Hippocampal formation (tissue), 2 donors: ENCODE measurements at regions not wholly inside any gene's neighbourhood (a gene's known extent, or its start where the extent isn't known, plus 50 kb on each side); places are given as distances from the start of the nearest gene placed in this dataset.

Experiments
- DNase-seq, 2 donors: peaks; one replicate each; lab custom pipeline; 2025; lab: John Stamatoyannopoulos, UW

DNA sequence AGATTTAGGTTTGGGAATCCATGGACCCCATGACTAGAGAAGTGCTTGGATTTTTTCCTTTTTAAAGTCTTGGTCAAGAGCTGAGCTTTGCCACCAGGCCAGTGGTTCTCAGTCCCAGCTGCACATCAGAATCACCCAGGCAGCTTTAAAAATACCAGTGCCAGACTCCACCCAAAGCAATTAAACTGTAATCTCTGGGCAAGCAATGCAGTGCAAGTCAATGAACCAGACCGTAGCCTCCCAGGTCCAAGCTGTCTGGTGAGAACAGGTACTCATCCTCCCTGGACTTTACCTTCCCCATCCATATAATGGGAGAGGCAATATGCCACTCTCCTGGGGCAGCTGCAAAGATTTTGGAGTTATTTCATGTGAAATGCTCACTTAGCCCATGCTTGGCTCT is 223.1 kb upstream of the CDH5 start:
- no peak for DNase-seq

DNA sequence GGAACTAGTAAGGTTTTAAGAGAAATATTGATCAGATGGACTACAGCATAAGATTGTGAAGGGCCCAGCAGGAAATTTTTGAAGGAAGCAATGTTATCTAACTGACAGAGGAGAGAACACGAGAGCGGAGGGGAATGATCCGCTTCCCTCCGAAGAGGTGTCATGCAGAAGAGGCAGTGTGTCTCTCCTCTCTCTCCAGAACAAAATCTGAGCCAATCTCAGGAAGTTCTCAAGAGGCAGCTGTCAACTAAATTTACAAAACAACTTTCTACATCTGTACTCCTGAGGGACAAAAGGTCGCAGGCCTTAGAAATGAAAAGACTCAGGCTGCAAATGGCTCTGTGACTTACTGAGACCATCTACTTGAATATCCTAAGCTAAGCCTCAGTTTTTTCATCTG is 224.6 kb upstream of the CDH5 start:
- no peak for DNase-seq

DNA sequence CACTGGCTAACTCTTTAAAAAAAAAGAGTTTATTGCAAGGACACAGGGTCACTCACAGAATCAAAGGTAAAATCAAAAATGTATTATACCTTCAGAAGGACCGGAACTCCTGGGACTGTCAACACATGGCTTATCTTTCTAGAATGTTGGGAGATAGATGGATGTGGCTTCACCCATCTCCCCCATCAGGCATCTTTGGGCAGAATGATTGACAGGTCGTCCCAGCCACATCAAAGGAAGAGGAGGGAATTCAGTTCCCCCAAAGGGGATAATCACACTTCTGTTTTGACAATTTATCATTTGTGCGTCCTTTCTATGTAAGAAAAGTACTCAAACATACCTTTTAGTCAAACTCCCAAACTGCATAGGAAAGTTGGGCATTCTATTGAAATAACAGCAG is 228.6 kb upstream of the CDH5 start:
- no peak for DNase-seq

DNA sequence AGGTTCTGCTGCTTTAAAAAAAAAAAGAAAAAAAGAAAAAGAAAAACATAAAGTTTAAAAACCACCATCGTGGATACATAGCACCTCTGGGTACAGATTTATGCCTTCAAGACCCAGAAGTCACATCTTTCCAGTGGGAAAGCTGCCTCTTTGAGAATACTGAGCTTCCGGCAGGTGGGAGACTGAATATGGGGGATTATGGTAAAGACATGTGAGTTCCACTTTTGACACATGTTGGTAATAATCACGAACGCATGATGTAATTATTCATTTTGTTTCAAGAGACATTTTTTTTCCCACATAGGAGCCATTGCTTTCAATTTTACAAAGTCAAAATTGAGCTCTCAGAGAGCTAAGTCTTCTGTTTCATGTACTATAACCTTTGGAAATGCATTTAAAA is 229.7 kb upstream of the CDH5 start:
- no peak for DNase-seq

DNA sequence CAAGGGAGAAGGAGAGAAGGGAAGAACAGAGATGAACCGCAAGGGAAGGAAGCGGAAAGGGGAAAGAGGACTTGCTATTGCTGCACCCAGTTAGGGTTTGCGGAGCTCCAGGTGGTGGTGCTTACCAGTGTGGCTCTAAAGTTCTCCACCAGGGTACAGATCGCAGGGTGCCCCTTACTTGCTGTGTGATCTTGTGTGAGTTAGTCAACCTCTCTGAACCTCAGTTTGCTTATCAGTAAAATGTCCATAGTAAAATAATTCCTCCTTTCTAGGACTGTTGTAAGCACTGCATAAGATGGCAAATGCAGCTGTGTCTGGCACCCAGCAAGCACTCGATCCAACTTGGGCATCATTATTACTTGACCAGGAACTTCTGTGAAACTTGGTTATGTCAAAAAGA is 230.7 kb upstream of the CDH5 start:
- no peak for DNase-seq

DNA sequence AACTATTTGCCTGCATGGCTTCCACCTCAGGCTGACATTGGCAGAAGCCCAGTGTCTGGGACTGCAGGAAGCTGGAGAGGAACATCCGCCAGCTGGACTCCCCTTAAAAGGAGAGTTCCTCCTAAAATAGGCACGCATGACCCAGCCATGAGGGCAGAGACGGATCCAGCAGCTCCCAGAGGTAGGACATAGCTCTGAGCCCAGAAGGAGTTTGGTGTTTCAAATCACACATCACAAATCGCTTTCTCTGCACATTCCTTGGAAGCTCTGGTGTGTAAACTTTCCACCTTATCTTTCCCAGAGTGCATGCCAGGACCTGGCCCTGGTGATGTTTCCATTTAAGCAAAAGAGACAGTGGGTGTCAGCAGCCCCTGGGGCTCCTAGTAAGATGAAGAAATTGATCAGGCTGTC is 231.1 kb upstream of the CDH5 start:
- DNase-seq: no peak

DNA sequence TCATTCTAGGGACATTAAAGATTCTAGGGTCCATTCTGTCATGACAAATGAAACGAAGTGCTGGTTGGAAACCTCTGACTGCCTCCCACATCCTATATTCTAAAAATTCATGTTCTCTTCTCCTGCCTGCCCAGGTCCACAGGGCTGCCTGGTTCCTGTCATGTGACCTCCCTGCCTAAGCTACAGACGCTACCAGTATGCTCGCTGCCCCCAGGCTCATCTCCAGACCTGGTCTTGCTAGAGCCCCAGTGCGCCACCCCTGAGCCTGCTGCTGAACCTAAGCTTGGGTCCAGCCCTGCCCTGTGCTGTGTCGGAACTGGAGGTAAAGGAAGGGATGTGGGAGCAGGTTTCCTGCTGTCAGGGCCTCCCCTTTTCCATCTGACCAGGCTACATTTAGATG is 231.6 kb upstream of the CDH5 start:
- DNase-seq: no peak

DNA sequence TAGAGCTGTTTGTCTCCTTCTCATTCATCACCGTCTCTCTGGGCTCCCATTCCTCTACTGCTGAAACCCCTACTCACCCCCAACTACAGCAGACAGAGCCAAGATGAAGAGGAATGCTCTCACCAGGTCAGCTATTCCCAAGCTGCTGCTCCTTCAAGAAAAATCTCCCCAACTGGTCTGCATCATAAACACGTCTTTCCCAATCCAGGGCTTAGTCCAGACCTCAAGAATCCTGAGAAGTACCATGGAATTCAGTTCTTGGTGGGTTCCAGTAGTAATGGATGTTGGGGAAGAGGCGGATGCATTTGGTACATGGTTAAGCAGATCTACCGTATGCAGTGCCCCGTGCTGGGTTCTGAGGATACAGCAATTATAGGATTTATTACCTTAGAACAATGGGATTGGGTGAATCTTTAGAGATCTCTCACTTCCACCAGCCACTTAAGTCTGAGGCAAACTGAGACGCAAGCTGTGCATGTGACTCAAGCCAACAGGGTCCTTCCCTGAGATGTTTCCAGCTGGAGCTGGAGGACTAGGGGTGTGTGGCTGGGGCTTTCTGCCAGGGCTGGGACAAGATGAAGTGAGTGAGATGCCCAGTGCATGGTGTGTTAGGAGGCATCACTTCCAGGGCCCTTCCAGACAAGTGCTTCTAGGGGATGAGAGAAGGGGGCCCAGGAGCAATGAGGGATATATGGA is 232.7 kb upstream of the CDH5 start:
- no peak for DNase-seq

DNA sequence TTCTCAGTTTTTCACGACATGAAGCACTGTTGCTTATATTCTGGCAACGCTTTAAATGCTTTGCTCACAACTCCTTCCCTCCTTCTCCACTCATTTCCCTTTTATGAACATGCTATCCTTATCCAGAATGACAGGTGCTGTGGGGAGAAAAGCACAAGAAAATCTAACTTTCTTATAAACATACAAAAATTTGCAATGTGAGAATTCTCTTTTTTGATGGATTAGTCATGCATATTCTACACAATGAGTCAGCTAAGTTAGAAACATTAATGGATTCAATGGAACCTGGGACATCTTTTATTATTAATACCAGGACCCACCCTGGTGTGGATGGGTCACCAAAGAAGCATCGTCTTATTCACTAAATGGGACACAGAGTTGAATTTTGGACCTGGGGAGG is 234.6 kb upstream of the CDH5 start:
- no peak for DNase-seq

DNA sequence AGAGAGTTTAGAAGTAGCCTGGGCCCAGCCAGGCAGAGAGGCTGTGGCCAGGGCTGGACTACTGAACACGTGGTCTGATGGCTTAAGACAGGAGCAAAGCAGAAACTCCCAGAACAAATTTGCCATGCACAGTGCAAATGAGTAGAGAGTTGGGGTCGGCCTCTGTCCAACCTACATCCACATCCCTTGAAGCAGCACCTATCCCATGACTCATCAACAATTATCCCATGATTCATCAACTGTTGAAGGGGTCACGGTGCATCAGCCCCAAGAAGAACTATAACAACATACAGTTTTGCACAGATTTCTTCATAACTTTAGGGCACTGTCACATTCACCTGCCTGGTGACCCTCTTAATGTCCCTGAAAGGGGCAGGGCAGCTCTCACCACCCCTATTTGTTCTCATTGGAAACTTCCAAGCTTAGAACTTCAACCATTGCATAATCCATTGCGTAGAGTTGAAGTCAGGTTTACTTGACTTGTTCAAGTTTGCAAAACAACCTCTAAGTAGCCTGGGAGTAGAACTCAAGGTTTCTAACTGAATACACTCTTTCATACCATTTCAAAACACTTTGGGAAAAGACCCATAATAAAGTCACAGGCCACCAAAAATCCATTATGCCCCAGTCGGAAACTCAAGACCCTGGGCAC is 235.2 kb upstream of the CDH5 start:
- no peak for DNase-seq

DNA sequence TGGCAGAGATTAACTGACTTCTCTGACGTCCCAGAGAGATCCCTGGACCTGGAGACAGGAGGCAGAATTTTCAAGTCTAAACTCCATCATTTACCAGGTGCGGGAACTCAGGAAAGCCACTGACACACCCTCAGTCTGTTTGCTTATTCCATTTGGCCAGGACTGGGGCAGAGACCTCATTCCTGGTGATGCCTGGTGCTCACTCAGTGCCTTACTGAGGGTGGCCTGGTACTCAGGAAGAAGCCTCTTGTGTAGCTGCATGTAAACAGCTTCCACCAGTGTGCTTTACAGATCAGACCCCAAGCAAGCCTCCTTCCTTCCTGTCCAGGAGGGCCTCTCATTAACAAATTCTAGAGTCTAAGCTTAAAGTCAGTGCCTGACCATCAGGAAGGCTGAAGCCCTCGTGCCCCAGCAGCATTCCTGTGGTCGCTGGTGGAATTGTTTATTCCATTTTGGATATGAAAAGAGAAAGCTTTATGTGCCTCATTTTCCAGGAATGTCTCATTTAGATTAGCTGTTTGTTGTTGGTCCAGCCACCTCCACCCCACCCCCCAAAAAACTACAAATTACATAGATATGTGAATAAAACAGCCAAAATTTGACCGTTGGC is 236.1 kb upstream of the CDH5 start:
- DNase-seq: no peak

DNA sequence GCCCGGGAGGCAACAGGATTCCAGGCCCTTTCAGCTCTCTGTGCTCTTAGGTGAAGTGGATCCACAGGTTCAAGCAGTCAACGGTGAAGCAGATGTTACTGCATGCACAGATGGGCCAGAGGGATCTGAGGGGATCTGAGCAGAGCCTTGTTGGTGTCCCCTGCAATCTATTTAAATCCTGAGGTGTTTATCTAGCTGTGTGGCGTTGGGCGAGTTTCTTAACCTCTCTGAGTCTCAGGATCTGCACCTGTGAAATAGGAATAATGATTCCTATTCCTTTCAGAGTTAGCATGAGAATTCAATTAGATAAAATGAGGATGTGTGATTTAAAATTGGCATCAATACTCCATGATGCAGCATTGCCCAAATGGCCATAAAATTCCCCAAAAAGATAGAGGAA is 237.3 kb upstream of the CDH5 start:
- no peak for DNase-seq

DNA sequence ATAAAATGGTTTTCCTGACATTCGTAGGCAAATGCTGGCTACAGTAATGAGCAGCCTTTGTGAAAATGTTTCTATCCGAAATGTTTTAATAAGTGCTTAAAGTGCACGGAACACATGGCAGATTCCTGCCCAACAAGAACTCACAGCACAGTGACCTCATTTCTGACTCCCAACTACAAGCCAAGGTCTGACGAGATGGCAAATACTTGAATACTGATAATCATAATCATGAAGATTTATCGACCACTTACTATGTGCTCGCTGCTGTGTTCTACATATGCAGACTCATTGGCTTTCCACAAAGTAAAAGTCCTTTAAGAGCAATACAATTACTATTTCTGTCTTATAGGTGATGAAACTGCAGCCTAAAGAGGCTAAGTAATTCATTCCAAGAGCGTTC is 238.1 kb upstream of the CDH5 start:
- DNase-seq: no peak

DNA sequence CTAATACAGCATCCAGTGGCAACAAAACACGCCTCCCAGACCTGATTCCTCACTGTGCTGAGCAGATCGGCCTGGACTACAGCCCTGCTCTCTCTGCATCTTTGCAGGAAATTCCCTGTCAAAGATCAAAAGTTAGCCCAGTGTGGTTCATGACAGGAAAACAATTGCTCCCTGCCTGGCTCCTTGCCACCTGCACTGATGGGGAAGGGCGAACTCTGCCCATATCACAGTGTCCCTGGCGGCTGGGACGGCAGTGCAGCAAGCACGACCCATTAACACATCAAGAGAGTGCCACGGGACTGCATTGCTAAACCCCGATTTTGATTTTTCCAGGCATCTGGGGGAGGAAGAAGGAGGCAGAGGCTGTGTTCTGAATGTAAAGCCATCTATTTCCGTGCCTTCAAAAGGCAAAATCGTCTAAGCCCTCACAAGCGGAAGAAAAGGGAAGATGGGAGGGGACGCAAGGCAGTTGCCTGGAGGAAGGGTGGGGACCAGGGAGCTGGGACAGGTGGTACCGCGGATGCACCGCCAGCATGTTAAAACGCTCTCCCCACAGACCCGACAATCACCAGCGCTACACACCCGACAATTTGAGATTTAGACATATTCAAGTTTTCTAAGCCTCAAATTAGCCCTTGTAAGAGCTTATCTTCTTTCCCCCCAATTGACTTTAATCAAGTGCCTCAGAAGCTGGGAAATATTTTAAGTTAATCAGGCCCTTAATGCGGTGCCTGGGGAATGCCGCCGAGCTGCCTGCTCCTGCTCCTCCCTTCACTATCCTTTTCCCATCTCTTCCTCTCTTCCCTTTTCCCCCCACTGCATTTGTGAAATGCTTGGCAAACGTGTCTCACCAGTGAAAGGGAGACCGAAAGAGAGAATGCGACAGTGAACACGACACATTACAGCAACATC is 238.8 kb upstream of the CDH5 start:
- DNase-seq: peak in 1 of 2 donors; percentile 3

DNA sequence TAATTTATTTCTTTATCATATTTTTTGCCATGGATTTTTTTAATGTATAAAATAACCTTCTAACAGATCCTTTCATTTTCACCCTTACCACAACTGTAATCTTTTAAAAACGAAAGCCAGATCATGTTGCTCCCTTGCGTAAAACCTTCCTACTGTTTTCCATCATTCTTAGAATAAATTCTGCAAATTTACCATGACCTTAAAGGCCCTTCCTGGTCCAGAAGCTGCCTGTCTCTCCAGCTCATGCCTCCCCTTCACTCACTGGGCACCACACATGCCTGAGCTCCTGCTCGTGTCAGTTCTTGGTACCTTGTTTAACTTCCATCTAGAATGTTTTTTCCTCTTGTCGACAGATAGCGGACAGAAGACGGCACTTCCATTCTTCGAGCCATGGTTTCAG is 245.0 kb upstream of the CDH5 start:
- no peak for DNase-seq

DNA sequence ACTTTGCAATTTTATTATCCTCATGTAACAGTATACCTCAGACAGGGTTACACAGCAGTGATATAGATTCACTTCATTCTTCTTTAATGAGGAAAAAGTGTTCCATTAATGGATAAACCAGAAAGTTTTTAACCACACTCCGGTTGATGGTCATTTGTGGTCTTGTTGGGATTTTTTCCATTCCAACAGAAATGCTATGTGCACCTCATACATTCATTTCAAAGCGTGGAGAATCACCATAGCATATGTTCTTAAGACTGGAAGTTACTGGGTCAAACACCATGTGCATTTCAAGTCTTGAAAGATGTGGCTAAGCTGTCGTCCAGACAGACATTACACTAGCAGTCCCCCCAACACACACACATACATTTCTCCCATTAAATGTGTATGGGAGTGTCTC is 245.8 kb upstream of the CDH5 start:
- no peak for DNase-seq

DNA sequence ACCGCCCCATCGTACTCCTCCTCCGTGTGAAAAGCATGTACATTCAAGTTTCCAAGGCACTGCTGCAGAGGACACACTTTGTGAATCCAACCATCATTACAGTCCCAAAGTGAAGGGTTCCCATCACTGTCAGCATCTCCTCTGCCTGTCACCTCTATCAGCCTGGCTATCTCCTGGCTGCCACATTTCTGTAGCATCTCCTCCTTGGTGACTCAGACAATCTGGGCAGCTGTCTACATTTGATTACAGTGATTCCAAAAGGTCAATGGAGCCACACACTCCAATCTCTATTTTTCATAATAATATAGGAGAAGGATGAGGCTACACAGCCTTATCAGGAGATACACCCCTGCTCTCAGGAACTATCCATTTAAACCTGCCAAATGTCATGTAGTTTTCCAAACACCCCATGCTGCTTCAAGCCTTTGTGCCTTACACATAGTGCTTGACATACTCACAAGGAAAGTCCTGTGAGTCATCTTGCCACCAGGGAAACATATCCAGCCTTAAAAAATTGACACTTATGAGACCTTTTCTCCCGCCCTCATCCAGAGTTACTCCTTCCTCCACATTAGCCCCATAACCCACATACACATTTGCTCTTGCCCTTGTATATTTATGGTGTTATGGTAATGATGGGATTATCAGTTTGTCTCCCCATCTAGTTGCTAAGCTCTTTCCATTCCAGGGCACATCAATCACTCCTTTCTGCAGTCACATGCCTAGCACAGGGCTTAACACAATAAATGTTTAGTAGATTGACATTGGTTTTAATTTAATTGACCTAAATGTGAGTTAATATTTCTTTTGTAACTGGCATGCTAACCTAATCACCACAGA is 250.1 kb upstream of the CDH5 start:
- no peak for DNase-seq

DNA sequence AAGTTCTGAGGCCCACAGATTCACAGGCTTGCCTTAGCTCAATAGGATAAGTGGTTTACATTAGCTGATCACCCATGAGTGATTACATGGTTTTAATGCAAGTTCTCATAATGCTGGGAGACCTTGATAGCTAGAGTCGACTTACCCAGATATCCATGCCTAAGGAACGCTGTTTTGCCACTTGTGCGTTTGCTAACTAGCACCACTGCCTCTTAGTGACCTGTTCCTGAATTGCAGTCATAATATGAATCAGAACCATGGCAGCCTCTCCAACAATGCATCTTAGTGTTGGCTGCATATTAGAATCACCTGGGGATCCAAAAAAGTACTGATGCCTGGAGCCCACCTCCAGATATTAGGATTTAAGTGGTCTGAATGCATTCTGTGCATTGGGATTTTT is 251.1 kb upstream of the CDH5 start:
- DNase-seq: no peak

DNA sequence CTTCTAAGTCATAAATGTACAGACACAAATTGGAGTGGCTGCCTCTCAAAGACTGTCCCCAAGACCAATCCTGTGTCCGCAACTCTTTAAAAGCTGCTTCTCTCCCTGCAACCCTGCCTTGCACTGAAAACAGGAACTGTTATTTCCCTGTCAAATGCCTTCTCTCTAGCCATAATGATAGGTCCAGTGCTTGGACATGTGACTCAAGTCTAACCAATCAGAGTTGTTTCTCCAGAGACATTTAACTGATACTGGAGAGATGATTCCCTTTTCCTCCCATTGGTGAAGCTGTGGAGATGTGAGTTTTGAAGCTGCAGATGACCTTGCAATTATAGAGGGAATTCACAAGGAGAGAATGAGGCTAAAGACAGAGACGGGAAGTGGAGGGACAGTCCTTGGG is 253.3 kb upstream of the CDH5 start:
- DNase-seq: no peak

DNA sequence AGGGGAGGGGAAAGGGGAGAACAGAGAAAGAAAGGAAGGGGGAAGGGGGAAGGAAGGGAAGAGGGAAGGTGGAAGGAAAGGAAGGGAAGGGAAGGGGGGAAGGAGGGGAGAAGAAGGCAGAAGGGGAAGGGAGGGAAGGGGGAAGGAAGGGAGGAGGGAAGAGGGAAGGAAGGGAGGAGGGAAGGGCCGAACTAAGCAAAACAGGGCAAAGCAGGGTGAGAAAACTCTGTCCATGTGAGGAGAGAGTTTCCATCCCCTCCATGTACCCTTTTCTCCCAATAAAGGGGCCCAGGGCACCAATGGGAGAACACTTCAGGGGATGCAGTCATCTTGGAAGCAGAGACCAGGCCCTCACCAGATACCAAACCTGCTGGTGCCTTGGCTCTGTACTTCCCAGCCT is 256.8 kb upstream of the CDH5 start:
- DNase-seq: no peak

DNA sequence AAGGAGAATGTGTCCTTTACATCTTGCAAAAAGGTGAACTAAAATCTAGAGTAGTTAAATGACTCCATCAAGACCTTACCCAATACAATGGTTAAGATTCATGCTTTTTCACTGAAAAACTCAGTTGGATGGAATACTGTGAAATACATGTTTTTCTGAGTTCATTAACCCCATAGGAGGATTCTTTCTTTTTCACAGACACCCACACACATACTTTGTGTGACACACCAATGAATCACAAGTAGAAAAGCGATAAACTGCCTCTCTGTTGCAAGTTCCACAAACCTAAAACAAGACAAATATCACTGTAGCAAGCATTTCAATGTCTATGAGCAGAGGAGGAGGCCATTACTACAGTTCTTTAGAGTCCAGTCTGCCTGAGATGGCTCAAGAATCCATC is 258.8 kb upstream of the CDH5 start:
- no peak for DNase-seq

DNA sequence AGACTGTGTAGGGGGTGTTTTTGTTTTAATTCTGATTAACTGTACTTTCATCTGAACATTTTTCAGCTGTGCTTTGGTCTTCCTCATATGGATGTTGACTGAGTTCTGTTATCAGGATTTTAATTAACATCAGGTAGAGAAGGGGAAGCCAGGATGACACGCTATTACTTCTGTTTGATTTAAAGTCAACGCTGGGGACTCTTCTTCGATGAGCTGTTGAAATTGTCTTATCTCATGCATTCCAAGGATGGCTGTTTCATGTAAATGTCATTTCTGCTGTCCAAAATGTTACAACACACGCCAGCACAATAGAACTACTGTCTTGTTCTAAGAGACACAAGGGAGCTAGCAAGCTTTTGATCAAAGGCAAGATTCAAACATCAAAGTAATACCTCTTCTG is 263.3 kb upstream of the CDH5 start:
- DNase-seq: no peak
